ENCODE measurements at regions not wholly inside any gene's neighbourhood (a gene's known extent, or its start where the extent isn't known, plus 50 kb on each side); places are given as distances from the start of the nearest gene placed in this dataset.
"Not testable (repeated sequence)": the region's sequence is repeated elsewhere in the genome, so short reads cannot be mapped to it uniquely, and the experiment has no call there.

DNA sequence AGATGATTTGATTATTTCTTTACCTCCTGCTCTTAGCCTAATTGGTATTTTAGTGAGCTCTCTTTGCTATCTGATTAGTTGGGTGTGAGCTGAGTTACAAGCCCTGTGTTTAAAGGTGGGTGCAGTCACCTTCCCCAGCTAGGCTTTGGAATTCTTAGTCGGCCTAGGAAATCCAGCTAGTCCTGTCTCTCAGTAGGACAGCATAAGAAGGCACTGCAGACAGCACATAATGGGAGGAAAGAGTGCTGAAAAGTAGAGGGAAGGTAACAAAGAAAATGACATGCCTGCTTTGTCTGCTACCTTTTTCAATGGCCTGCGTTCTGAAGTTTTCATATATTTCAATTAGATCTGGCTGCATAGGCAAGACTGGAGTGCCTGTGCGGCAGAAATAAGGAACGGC is 1794.0 kb upstream of the CELF4 start:
- no peak for DNase-seq (ENCODE audit: low spot score)

DNA sequence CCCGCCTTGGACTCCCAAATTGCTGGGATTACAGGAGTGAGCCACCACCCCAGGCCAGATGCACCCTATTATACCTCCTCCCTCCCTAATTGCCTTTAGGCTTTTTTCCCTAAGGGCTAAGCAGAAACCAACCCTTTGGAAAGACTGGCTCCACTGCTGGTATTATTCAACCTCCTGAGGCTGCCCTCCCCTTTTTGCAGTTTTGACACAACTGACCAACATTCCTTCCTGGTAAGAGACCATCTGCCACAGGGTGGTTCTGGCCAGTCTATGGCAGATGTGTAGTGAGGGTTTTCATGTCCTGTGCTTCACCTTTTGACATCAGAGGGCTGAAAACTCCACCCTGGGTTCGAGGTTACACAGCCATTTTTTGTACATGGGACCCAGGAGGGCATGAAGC is 1785.3 kb upstream of the CELF4 start:
- no peak for DNase-seq (ENCODE audit: low spot score)

DNA sequence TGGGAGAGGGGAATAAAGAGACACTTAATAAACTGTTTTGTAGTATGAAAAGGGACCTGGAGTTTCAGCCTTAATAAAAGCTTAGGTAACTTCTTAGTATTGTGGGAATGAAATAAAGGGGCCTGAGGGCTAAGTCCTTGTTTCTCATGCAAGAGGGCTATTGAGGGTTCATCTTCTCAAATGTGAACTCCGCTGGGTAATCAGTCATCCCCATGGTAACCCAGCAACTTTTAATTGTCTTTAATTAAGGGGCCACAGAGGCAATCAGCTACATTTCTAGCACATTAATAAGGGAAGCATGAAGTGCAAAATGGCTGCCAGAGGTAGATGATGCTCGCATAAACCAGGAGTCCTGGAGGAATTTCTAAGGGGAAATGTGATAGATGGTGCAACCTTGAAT is 1784.2 kb upstream of the CELF4 start:
- no peak for DNase-seq (ENCODE audit: low spot score)

DNA sequence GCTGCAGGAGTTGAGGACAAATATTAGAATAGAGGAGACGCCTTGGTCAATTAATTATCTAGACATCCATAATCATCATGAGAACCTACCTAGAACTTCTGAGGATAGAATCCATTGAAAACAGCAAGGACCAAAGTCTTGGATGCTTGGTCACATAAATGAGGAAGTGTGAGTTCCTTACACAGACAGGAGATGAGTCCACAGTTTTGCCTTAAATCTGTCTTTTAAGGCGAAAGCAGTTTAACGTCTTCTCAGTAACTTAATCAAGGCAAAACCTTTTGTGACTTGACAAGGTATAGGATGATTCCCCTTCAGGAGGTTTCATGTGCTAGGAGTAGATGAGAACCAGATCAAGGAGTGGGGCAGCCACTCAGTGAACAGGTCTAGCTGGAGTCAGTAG is 1783.2 kb upstream of the CELF4 start:
- DNase-seq (ENCODE audit: low spot score): no peak

GRCh38 chr18:39347701-39348100 is 1782.1 kb upstream of the CELF4 start:
- DNase-seq (ENCODE audit: low spot score): no peak

GRCh38 chr18:39346916-39347315 is 1781.3 kb upstream of the CELF4 start:
- no peak for DNase-seq (ENCODE audit: low spot score)

DNA sequence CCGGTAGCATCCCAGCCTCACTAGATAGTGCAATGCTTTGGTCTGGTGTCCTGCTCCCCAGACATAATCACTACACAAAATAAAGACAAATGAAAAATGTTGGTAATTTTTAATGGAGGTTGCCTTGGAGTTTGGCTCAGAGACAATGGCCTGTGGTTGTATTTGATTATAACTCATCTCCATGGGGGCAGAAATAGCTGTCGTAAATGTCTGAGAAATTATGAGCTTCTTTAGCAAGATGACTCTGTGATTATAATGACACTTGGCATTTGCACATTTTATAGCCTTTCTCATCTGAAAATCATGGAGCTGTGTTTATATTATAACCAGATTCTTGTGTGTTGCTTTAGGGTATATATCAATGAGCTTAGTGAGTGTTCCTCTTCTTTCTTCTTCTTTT is 1779.7 kb upstream of the CELF4 start:
- peak; percentile 5 for DNase-seq (ENCODE audit: low spot score)

DNA sequence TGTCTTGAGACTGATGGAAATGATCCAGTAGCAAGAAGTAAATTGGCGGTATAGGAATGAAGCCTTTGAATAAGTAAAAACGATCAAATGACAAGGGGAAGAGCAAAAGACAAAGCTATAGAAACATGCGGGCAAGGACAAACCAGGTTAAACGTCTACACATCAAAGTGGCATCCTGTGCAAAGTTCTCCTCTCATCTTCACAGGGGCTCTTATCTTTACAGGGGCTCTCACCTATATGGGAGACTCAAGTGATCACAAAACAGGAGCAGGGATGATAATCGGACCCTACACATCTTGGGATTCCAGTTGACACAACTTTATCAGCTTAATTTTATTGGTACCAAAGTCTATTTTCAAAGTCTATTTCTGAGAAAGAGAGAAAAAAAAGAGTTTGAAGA is 1778.9 kb upstream of the CELF4 start:
- DNase-seq (ENCODE audit: low spot score): no peak

- no peak for DNase-seq (ENCODE audit: low spot score)
These were observed 1775.5 kb upstream of the CELF4 start for GRCh38 chr18:39341129-39341528.

GRCh38 chr18:39340418-39340817 is 1774.8 kb upstream of the CELF4 start:
- DNase-seq (ENCODE audit: low spot score): no peak

DNA sequence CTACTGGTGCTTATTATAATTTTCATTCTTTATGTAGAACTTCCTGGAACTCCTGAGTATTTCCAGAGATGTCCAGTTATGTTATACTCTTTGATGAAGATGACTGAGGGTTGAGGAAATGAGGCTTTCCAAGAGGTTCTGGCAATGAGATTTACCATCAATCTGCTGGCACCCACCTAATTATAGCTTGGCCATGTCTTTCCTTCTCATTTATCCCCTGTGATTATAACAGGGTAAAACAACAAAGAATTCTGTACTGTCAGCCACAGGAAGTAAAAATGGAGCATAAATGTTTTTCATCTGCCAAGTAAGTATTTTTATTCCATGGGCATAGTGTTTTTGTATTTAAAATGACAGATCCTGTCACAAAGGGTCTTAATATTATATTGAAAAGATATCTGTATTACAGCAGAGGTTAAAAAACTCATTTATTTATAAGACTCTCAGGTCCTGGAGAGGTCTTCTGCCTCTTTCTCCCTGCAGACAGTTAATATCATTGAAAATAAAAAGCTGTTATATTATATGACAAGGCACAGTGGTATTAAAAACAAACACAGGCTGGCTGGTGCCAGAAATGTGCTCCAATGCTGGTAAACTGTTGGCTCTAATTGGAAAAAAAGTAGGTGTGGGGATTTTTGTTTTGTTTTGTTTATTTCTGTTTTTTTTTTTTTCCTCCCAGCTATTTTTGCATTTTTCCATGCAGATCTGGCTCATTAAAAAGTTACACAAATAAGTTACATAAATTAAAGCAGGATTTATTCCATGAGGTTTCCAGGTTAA is 1764.1 kb upstream of the CELF4 start:
- DNase-seq (ENCODE audit: low spot score): no peak

GRCh38 chr18:39326772-39327171 is 1761.2 kb upstream of the CELF4 start:
- DNase-seq (ENCODE audit: low spot score): no peak

DNA sequence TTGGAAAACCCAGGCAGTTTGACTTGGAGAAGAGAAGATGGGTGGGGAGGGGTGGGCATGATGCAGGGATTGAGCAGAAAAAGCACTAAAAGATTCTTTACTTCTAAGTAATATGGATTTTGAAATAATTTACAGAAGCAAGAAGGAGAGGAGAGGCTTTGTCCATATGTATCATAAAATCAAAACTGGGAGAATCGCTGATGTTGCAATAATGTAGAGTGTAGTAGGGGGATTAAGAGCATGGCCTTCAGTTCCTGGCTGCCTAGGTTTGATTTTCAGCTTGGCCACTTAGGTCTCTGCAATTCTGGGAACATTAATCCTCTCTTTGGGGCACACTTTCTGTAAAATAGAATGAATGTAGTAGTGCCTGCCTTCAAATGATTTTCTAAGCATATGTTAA is 1760.4 kb upstream of the CELF4 start:
- no peak for DNase-seq (ENCODE audit: low spot score)

DNA sequence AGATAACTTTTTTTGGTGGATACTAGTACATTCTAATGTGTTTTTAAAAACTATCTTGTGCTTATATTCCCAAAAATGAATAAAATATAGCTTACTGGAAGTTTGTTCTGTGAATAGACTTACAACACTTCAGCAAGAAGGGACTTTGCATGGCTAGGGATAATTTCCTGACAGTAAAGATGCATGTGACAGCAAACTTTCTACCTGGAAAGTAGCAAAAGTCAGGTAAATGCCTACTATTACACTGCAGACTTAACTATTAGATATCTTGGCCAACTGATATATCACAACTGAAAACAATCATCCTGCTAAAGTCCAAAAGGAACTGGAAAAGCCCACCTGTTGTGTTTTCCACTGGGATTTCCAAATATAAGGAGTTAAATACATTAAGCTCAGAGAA is 1753.5 kb upstream of the CELF4 start:
- no peak for DNase-seq (ENCODE audit: low spot score)

DNA sequence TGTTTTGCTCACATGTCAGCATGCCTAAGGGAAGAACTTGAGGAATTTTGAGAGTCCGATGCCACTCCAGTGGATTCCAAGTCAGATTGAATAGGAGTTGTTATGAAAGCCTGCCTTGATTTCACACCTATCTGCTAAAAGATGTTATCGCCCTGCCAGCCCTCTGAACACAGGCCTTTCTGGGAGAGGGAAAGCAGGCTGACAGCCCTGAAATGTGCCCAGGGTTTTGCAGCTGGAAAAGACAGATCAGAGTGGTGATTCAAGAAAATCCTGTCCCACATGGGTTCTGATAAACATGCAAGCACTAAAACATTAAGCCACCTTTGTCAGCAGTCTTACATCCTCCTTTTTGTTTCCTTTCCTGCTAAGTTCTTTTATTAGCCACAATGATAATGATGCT is 1752.9 kb upstream of the CELF4 start:
- DNase-seq (ENCODE audit: low spot score): no peak

DNA sequence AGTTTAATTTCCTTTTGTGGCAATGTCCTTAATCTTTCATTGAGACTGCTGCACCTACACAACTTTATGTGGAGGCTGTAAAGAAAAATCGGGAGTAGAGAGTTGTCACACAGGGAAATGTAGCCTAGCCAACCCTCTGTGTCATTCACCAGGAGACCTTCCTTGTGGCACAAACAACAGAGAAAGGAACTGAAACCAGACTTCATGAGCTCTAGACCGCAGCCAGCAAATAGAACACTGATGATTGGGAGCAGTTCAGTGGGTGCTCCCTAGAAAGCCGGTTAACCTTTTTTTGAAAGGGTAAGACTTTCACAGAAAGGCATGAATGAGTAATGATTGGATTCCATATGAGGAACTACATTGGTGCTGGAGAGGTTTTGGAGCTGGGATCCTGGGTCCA is 1752.4 kb upstream of the CELF4 start:
- no peak for DNase-seq (ENCODE audit: low spot score)

- no peak for DNase-seq (ENCODE audit: low spot score)
These were observed 1749.0 kb upstream of the CELF4 start for GRCh38 chr18:39314595-39314994.

GRCh38 chr18:39313992-39314391 is 1748.4 kb upstream of the CELF4 start:
- DNase-seq (ENCODE audit: low spot score): no peak

GRCh38 chr18:39311111-39311712 is 1745.6 kb upstream of the CELF4 start:
- DNase-seq (ENCODE audit: low spot score): no peak

GRCh38 chr18:39308931-39309521 is 1743.4 kb upstream of the CELF4 start:
- not testable (repeated sequence) for DNase-seq (ENCODE audit: low spot score)

DNA sequence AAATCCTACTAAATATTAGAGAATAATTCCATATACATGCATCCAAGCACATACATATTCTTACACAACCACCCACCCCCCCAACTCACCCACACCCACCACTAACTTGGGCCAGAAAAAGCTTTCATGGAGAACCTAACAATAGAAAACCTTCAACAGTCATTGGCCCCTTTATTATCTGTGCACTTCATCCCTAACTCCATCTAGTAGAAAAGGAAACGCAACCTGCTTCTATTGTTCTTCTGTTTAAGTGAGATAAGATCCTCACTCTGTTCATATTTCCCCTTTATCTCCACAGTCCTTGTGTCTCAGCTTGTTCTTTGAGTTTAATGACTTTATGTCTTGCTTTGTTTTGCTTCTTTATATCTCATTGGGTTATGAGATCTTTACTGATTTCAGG is 1740.2 kb upstream of the CELF4 start:
- DNase-seq (ENCODE audit: low spot score): no peak

DNA sequence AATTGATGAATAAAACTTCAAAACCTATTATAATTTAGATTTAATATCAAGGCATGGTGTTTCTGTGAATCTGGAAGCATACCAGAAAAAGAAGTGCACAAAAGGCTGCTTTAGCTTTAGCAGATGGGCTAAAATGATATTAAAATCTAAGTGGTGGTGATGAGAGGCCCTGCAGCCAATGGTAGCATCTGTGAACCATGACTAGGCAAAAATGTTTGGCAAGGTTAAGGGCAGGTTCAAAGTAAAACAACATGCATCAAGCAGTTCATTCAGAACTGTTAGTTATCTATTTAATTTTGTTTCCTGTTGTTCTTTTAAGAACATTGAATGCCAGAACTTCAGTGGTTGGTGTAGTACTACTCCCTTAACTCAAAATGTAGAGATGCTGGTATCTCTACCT is 1736.9 kb upstream of the CELF4 start:
- no peak for DNase-seq (ENCODE audit: low spot score)

- no peak for DNase-seq (ENCODE audit: low spot score)
These were observed 1733.6 kb upstream of the CELF4 start for GRCh38 chr18:39299152-39299551.

DNA sequence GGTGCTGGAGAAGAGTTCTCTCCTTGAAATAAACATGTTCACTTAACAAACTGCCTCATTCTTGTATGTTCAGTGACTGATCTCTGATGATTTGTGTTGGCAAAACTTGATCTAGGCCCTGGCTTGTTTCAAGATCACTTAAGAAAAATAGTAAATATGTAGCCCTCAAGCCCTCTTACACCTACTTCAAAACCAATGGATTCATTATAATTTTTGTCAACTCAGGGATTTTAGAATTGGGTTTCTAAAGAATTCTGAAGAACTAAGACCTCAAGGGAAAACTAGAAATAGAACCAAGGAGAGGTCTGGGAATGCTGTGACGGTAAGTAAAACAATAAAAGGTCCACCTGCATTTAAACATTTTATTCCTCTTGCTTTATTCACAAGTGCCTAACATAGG is 1731.6 kb upstream of the CELF4 start:
- DNase-seq (ENCODE audit: low spot score): no peak

All from AG08395 (cell line).